ENCODE measurements at regions not wholly inside any gene's neighbourhood (a gene's known extent, or its start where the extent isn't known, plus 50 kb on each side); places are given as distances from the start of the nearest gene placed in this dataset.

DNA sequence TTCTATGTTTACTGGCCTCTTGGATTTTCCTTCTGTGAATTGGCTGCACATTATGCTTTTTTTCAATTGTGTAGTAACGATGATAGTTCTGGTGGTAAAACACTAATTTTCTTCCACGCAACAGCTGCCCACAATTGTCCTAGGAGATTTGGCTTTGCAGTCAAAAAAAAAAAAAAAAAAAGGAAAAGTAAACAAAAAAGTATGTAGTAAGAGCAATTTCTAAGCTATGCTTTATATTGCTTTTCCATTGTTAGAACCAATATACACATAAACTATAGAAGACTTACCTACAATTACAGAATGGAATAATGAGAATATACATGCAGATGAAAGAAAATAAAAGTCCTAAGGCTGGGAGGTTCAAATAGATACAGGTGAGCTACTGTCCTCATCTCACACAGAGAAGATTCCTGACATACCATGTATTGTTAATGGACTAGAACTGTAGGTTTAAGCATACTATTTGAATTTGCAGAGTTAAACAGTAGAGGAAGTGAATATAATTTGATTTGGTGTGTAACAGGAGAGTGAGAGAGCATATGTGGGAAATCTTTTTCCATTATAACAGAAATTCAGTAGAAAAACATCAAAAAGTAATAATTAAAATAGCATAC, 976.2 kb downstream of the RAB28 start:
- H3K36me3 ChIP-seq (ENCODE audit: insufficient read depth), result no peaks in the 10 kb centered on the region
- H3K4me1 ChIP-seq (ENCODE audit: insufficient read depth), result peaks cover 5% of the 10 kb centered on the region
- H3K27ac Mint-ChIP-seq, result peak overlapping the region; percentile 46
- H4K20me1 ChIP-seq (replicated peaks; ENCODE audit: insufficient read depth), result no peaks in the 10 kb centered on the region
- no peaks in the 10 kb centered on the region for H3F3A ChIP-seq (replicated peaks; ENCODE audit: low read depth)
- no peak overlapping the region for H3K4me3 ChIP-seq
- no peak overlapping the region for H3K4me3 Mint-ChIP-seq
- H3K9me2 ChIP-seq (ENCODE audit: insufficient read depth), result peaks cover 10% of the 10 kb centered on the region; the same call in 1 of the 2 replicates
- no peak overlapping the region for H3K27ac ChIP-seq (ENCODE audit: low read depth)
- H2AFZ ChIP-seq, result no peak overlapping the region
- no peaks in the 10 kb centered on the region for H3K27me3 Mint-ChIP-seq (ENCODE audit: insufficient read depth, low read depth, poor library complexity)
- H3K4me2 ChIP-seq, result no peak overlapping the region
- H3K9me3 Mint-ChIP-seq, result peaks cover 6% of the 10 kb centered on the region; the same call in 1 of the 3 replicates
- peak; percentile 70 for ATAC-seq
- peak; percentile 45 for DNase-seq (ENCODE audit: low spot score)
- H3K79me2 ChIP-seq (replicated peaks; ENCODE audit: insufficient read depth), result no peaks in the 10 kb centered on the region
- H3K36me3 Mint-ChIP-seq (ENCODE audit: low read depth), result peaks cover 6% of the 10 kb centered on the region; the same call in 1 of the 3 replicates
- H3K27me3 ChIP-seq (ENCODE audit: insufficient read depth), result no peaks in the 10 kb centered on the region
- peaks cover 7% of the 10 kb centered on the region for H3K4me1 Mint-ChIP-seq
- TF ChIP-seq EZH2phosphoT487 (IDR thresholded peaks at IDR 0.05; ENCODE audit: unreplicated experiment) (no peak), CREB1 (CRISPR knock-in tag; IDR thresholded peaks at IDR 0.05; ENCODE audit: low read depth) (no peak)

DNA sequence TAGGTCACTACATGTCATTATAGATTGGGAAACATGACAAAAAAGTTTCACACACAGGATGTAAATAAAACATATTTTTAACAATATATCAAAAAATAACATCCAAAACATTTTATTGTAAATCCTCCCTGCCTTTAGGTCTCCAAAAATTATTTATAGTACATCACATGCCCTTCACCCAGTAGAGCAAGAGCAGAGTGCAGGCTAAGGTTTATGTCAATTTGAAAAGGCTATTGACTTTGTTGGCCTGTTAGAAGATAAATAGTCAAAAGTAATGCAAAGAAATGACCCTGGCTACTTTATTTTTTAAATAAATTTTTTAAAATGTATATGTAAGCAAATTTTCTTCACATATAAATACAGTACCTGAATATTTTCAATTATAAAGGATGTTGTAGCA, 983.7 kb downstream of the RAB28 start:
- H3K27me3 ChIP-seq (ENCODE audit: insufficient read depth), result no peaks in the 10 kb centered on the region
- no peaks in the 10 kb centered on the region for H3F3A ChIP-seq (replicated peaks; ENCODE audit: low read depth)
- no peak for ATAC-seq
- H3K27ac ChIP-seq (ENCODE audit: low read depth), result no peak overlapping the region
- no peak for DNase-seq (ENCODE audit: low spot score)
- no peaks in the 10 kb centered on the region; the same call in 2 of the 3 replicates for H3K4me1 Mint-ChIP-seq
- no peak overlapping the region for H3K27ac Mint-ChIP-seq
- no peaks in the 10 kb centered on the region for H3K4me1 ChIP-seq (ENCODE audit: insufficient read depth)
- H4K20me1 ChIP-seq (replicated peaks; ENCODE audit: insufficient read depth), result no peaks in the 10 kb centered on the region
- no peak overlapping the region for H3K4me2 ChIP-seq
- peaks cover 10% of the 10 kb centered on the region; the same call in 1 of the 3 replicates for H3K36me3 Mint-ChIP-seq (ENCODE audit: low read depth)
- no peaks in the 10 kb centered on the region for H3K36me3 ChIP-seq (ENCODE audit: insufficient read depth)
- H3K4me3 Mint-ChIP-seq, result no peak overlapping the region
- H3K9me3 Mint-ChIP-seq, result peaks cover 17% of the 10 kb centered on the region
- H3K4me3 ChIP-seq, result no peak overlapping the region
- no peak overlapping the region for H2AFZ ChIP-seq
- H3K27me3 Mint-ChIP-seq (ENCODE audit: insufficient read depth, low read depth, poor library complexity), result no peaks in the 10 kb centered on the region
- TF ChIP-seq, protein P1, sequence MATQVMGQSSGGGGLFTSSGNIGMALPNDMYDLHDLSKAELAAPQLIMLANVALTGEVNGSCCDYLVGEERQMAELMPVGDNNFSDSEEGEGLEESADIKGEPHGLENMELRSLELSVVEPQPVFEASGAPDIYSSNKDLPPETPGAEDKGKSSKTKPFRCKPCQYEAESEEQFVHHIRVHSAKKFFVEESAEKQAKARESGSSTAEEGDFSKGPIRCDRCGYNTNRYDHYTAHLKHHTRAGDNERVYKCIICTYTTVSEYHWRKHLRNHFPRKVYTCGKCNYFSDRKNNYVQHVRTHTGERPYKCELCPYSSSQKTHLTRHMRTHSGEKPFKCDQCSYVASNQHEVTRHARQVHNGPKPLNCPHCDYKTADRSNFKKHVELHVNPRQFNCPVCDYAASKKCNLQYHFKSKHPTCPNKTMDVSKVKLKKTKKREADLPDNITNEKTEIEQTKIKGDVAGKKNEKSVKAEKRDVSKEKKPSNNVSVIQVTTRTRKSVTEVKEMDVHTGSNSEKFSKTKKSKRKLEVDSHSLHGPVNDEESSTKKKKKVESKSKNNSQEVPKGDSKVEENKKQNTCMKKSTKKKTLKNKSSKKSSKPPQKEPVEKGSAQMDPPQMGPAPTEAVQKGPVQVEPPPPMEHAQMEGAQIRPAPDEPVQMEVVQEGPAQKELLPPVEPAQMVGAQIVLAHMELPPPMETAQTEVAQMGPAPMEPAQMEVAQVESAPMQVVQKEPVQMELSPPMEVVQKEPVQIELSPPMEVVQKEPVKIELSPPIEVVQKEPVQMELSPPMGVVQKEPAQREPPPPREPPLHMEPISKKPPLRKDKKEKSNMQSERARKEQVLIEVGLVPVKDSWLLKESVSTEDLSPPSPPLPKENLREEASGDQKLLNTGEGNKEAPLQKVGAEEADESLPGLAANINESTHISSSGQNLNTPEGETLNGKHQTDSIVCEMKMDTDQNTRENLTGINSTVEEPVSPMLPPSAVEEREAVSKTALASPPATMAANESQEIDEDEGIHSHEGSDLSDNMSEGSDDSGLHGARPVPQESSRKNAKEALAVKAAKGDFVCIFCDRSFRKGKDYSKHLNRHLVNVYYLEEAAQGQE (IDR thresholded peaks at IDR 0.05; ENCODE audit: unreplicated experiment), result no peak
- TF ChIP-seq POLR2AphosphoS5 (IDR thresholded peaks at IDR 0.05; ENCODE audit: low read depth) (no peak), STAT1 (IDR thresholded peaks at IDR 0.05; ENCODE audit: unreplicated experiment) (no peak), EZH2phosphoT487 (IDR thresholded peaks at IDR 0.05; ENCODE audit: unreplicated experiment) (no peak), ZNF114 (CRISPR knock-in tag; IDR thresholded peaks at IDR 0.05) (no peak), CREB1 (CRISPR knock-in tag; IDR thresholded peaks at IDR 0.05; ENCODE audit: low read depth) (no peak)
- TF ChIP-seq, protein P2, sequence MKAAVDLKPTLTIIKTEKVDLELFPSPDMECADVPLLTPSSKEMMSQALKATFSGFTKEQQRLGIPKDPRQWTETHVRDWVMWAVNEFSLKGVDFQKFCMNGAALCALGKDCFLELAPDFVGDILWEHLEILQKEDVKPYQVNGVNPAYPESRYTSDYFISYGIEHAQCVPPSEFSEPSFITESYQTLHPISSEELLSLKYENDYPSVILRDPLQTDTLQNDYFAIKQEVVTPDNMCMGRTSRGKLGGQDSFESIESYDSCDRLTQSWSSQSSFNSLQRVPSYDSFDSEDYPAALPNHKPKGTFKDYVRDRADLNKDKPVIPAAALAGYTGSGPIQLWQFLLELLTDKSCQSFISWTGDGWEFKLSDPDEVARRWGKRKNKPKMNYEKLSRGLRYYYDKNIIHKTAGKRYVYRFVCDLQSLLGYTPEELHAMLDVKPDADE (IDR thresholded peaks at IDR 0.05), result no peak
- H3K79me2 ChIP-seq (replicated peaks; ENCODE audit: insufficient read depth), result no peaks in the 10 kb centered on the region
- H3K9me2 ChIP-seq (ENCODE audit: insufficient read depth), result no peaks in the 10 kb centered on the region
